ENCODE measurements at regions not wholly inside any gene's neighbourhood (a gene's known extent, or its start where the extent isn't known, plus 50 kb on each side); places are given as distances from the start of the nearest gene placed in this dataset.

DNA sequence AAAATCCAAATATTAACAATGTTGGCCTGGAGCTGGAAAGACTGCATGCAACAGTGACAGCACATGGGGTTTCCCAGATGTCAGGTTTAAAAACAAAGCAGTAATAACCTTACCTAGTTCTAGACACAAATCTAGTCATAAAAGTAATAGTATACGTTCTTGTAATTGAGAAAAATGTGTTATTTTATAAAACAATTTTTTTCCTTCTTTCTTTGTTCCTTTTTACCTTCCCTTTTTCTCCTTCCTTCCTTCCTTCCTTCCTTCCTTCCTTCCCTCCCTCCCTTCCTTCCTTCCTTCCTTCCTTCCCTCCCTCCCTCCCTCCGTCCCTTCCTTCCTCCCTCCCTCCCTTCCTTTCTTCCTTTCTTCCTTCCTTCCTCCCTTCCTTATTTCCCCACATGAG is 242.7 kb upstream of the PDE10A start:
- in situ Hi-C loops (cut with HindIII; ENCODE audit: low pct_unique_long_range_greater_than_20kb, low sequenced_read_pairs): no loop called here
- H3K27ac ChIP-seq (ENCODE audit: low read length): no peak overlapping the region
- H3K4me1 ChIP-seq (ENCODE audit: control insufficient read depth, insufficient read depth, low read length): no peaks in the 10 kb centered on the region
- TF ChIP-seq, protein P1, sequence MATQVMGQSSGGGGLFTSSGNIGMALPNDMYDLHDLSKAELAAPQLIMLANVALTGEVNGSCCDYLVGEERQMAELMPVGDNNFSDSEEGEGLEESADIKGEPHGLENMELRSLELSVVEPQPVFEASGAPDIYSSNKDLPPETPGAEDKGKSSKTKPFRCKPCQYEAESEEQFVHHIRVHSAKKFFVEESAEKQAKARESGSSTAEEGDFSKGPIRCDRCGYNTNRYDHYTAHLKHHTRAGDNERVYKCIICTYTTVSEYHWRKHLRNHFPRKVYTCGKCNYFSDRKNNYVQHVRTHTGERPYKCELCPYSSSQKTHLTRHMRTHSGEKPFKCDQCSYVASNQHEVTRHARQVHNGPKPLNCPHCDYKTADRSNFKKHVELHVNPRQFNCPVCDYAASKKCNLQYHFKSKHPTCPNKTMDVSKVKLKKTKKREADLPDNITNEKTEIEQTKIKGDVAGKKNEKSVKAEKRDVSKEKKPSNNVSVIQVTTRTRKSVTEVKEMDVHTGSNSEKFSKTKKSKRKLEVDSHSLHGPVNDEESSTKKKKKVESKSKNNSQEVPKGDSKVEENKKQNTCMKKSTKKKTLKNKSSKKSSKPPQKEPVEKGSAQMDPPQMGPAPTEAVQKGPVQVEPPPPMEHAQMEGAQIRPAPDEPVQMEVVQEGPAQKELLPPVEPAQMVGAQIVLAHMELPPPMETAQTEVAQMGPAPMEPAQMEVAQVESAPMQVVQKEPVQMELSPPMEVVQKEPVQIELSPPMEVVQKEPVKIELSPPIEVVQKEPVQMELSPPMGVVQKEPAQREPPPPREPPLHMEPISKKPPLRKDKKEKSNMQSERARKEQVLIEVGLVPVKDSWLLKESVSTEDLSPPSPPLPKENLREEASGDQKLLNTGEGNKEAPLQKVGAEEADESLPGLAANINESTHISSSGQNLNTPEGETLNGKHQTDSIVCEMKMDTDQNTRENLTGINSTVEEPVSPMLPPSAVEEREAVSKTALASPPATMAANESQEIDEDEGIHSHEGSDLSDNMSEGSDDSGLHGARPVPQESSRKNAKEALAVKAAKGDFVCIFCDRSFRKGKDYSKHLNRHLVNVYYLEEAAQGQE (IDR thresholded peaks at IDR 0.05; ENCODE audit: insufficient read depth in 1 of 2, low read depth in 2 of 2, low read length in 1 of 2): no peak
- TF ChIP-seq POLR2AphosphoS5 (IDR thresholded peaks at IDR 0.05; ENCODE audit: low read depth, low read length) (no peak), TCF7L2 (IDR thresholded peaks at IDR 0.05; ENCODE audit: low read depth, low read length) (no peak), SIN3A (IDR thresholded peaks at IDR 0.05; ENCODE audit: borderline replicate concordance, insufficient read depth, low read depth, low read length) (no peak)
- TF ChIP-seq, protein P2, sequence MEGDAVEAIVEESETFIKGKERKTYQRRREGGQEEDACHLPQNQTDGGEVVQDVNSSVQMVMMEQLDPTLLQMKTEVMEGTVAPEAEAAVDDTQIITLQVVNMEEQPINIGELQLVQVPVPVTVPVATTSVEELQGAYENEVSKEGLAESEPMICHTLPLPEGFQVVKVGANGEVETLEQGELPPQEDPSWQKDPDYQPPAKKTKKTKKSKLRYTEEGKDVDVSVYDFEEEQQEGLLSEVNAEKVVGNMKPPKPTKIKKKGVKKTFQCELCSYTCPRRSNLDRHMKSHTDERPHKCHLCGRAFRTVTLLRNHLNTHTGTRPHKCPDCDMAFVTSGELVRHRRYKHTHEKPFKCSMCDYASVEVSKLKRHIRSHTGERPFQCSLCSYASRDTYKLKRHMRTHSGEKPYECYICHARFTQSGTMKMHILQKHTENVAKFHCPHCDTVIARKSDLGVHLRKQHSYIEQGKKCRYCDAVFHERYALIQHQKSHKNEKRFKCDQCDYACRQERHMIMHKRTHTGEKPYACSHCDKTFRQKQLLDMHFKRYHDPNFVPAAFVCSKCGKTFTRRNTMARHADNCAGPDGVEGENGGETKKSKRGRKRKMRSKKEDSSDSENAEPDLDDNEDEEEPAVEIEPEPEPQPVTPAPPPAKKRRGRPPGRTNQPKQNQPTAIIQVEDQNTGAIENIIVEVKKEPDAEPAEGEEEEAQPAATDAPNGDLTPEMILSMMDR (IDR thresholded peaks at IDR 0.05): no peak
- ATAC-seq (no peak), DNase-seq (ENCODE audit: low read depth, low spot score) (no peak)
- intact Hi-C loops (cut with micrococcal nuclease; ENCODE audit: unreplicated experiment): no loop called here
- POLR2A ChIA-PET: no interaction called here
- no TSS peak for BruUV-seq (replicated peaks)
- no peak overlapping the region for H3K4me3 ChIP-seq (ENCODE audit: low read depth in 2 of 2, low read length in 2 of 2)
- CTCF ChIA-PET: no interaction called here
- no peaks in the 10 kb centered on the region for H3K36me3 ChIP-seq (ENCODE audit: control insufficient read depth, insufficient read depth, low read length)
- H3K9me3 ChIP-seq (ENCODE audit: control insufficient read depth, insufficient read depth, low read depth, low read length): no peaks in the 10 kb centered on the region
- H3K27me3 ChIP-seq (ENCODE audit: control insufficient read depth, insufficient read depth, low read length): peaks cover 4% of the 10 kb centered on the region; the same call in 1 of the 2 replicates

DNA sequence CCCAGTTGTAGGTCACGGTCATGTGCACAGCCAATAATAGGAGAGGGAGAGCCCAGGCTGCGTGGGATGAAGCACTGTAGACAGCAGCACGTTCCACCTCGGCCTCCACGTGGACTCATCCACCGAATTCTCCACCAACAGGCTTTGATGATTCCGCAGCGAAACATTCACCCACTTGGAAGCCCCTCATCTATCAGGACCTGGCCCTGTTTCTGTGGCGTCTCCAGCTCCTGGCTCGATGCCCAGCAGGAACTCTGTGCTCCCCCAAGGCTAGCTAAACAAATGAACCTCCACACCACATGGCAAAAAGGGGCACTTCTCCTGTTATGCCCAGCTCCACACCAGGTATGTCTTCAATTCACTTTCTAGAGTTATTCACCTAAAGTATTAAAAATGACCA is 237.9 kb upstream of the PDE10A start:
- BruUV-seq (replicated peaks): no TSS peak
- H3K4me1 ChIP-seq (ENCODE audit: control insufficient read depth, insufficient read depth, low read length): no peaks in the 10 kb centered on the region
- H3K4me3 ChIP-seq (ENCODE audit: low read depth in 2 of 2, low read length in 2 of 2): no peak overlapping the region
- H3K36me3 ChIP-seq (ENCODE audit: control insufficient read depth, insufficient read depth, low read length): no peaks in the 10 kb centered on the region
- POLR2A ChIA-PET: no interaction called here
- ATAC-seq: no peak
- CTCF ChIA-PET: no interaction called here
- DNase-seq (ENCODE audit: low read depth, low spot score): no peak
- intact Hi-C loops (cut with micrococcal nuclease; ENCODE audit: unreplicated experiment): no loop called here
- H3K27ac ChIP-seq (ENCODE audit: low read length): no peak overlapping the region
- in situ Hi-C loops (cut with HindIII; ENCODE audit: low pct_unique_long_range_greater_than_20kb, low sequenced_read_pairs): no loop called here
- no peaks in the 10 kb centered on the region for H3K9me3 ChIP-seq (ENCODE audit: control insufficient read depth, insufficient read depth, low read depth, low read length)
- peaks cover 3% of the 10 kb centered on the region; the same call in 1 of the 2 replicates for H3K27me3 ChIP-seq (ENCODE audit: control insufficient read depth, insufficient read depth, low read length)
- TF ChIP-seq, protein P2 (IDR thresholded peaks at IDR 0.05): no peak
- TF ChIP-seq SIN3A (IDR thresholded peaks at IDR 0.05; ENCODE audit: borderline replicate concordance, insufficient read depth, low read depth, low read length) (no peak), TCF7L2 (IDR thresholded peaks at IDR 0.05; ENCODE audit: low read depth, low read length) (no peak), POLR2AphosphoS5 (IDR thresholded peaks at IDR 0.05; ENCODE audit: low read depth, low read length) (no peak)
- TF ChIP-seq, protein P1 (IDR thresholded peaks at IDR 0.05; ENCODE audit: insufficient read depth in 1 of 2, low read depth in 2 of 2, low read length in 1 of 2): no peak

Measured in Panc1 (cell line).